ENCODE measurements at regions not wholly inside any gene's neighbourhood (a gene's known extent, or its start where the extent isn't known, plus 50 kb on each side); places are given as distances from the start of the nearest gene placed in this dataset.

- no peak for TF ChIP-seq CTCF (IDR thresholded peaks at IDR 0.05)
- no peak for TF ChIP-seq POLR2A (IDR thresholded peaks at IDR 0.05)
Measured at GRCh38 chr10:4541292-4541691, 284.7 kb upstream of the AKR1E2 start.
